ENCODE measurements at regions not wholly inside any gene's neighbourhood (a gene's known extent, or its start where the extent isn't known, plus 50 kb on each side); places are given as distances from the start of the nearest gene placed in this dataset.
A peak's percentile ranks its signal among the peaks of the same experiment; 100 is the strongest.

DNA sequence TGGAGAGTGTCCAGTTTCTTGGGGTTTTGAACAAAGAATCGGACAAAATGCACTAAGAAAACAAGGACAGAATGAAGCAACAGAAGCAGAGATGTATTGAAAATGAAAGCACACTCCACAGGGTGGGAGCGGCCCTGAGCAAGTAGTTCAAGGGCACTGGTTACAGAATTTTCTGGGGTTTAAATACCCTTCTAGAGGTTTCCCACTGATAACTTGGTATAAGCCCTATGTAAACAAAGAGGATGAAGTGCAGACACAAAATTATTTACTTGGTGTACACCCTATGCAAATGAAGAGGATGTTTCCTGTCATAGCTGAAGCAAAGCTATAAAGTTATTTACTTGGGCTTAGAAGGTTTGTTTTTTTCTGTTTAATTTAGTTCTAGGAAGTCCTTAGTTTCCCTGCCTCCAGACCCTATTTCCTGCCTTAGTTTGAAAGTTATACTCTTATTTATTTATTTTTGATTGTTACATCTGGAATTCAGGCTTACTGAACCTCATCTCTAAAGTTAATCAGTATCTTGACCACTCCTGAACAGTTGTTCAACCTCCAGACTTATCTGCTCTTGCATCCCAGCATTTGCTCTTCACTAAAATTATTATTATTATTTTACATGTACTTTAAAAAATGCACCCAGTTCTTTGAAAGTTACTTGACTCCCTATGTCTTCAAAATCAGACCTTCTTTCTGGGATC is 193.5 kb downstream of the SPP2 start:
- no peak for DNase-seq

DNA sequence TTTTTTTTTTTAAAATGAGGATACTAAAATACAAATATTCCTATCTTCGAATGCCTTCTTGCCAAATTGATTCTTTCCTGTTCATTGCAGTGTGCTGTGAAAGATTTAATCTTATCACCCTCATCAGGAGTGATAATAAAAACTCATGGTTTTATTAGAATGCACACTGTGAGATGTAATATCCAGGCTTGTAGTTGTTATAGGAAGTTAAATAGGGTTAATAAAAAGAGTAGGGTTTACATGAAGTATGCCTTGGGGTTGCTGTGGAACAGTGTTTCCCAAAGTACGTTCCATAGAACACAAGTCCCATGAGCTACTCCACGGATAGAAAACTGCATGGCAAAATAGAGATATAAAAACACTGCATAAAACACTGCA is 191.9 kb downstream of the SPP2 start:
- no peak for DNase-seq

DNA sequence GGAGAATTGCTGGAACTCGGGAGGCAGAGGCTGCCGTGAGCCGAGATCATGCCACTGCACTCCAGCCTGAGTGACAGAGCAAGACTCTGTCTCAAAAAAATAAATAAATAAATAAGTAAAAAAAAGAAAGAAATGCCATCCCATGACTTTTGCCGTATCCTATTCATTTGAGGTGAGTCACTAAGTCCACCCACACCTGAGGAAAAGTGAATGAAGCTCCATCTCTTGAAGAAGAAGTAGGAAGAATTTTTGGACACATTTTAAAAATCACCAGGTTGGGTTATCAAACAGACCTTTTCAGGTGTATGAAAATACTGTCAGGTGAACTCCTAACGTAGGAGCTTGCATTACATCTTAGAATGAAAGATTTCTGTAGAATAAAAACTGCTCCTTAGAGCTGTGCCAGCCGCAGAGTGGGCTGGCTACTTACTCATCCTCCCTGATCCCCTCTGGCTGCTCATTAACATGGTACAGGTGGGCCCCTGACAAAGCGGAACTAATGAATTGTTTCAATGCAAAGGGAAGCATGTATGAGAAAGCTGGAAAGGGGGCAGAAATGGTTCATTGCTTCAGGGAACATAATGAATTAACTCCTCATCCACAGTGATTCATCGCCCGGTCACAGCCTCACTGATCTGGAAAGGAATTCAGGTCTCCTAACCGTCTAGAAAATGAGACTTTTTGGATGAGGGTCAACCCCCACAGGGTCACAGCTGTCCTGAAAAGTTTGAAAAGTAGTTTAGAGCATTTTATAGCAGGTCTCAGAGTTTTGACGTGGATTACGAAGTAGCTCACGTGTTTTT is 191.4 kb downstream of the SPP2 start:
- DNase-seq, result no peak

DNA sequence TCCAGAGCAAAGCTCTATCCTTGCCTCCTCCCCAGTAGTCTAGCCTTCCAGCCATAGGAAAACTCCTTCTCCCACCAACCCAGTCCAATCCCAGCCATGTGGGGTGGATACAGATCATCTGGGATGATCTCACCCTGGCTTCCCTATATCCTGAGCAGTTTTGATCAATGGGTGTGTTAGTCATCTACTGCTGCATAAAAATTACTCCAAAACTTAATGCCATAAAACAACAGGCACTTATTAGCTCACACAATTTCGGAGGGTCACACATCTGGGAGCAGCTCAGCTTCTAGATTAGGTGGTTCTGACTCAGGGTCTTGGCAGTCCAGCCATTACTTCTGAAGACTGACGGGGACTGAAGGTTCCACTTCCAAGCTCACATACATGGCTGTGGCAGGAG is 190.4 kb downstream of the SPP2 start:
- no peak for DNase-seq

DNA sequence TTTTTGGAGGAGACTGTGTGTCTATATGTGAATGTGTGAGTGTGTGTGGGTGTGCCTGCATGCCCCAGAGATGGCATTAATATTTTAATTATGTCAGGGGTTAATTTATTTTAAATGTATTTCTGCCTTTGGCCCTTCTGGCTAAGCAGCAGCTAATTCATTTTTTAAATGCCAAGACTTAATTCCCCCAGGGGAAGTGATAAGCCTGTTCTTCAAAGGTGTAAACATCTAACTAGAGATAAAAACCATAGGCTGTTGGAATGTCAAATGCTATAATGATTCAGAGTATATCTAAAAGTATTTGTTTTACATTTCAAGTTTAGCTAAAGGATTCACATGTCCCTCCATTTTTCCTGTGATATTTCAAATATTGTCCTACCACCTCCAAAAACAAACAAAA is 184.7 kb downstream of the SPP2 start:
- DNase-seq, result no peak

DNA sequence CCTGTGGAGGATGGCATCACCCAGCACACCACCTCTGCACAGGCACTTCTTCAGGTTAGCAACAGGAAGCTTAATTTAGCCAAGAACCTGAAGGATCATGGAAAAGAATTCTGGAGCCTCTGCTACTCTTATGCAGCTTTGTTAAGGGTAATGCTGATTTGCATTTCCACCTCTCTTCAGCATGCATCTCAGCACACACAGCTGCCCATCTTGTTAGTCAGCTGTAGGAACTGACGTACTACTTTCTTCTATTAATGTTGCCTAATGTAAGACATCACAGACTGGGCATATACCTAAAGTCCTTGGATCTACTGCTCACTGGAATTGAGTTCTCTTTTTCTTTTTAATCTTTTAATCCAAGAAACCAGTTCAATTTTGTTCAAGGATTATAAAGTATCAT is 181.0 kb downstream of the SPP2 start:
- DNase-seq, result no peak

DNA sequence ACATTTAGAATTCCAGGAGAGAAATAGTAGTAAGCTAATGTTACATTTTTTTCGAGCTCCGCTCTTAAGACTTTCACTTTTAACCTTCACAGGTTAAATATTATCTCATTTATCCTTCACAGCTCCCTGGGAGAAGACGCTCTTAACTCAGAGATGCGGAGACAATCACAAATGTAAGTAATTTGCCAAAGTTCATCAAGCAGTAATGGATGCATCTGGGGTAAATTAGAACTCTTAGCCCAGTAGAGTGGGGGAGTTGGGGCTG is 168.5 kb downstream of the SPP2 start:
- DNase-seq, result no peak

DNA sequence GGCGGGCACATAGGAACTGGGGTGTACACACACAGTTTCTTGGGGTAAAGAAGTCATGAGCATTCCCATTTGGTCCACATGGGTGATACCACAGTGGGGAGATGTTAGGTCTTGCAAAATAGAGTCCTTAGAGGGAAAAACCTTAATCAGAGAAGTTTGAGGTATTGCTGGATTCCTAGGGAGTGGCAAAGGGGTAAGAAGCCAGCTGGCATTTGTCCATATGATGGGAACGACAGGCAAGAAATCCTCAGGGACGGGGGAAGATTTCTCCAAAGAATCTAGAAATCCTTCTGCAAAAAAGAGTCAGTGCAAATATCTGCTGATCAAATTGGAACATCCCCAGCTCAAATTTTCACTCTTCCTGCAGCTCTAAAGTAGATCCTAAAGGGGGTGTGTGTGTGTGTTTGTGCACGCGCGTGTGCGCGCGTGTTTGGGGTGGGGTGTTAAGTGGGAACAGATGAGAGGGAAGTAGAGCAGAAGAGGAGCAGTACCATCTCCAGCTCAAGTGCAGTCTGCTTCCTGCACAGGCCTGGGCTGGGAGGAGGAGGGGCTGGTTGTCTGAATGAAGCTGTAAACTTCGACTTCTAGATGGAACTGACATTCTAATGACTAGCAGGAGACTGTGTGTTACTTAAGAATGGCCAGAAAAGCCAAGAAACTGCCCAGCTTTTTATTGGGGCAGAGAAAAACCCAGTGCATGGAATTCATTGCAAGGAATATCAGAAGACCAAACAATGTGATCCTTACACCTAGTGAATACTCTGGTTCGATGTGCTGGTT is 168.0 kb downstream of the SPP2 start:
- DNase-seq, result no peak

DNA sequence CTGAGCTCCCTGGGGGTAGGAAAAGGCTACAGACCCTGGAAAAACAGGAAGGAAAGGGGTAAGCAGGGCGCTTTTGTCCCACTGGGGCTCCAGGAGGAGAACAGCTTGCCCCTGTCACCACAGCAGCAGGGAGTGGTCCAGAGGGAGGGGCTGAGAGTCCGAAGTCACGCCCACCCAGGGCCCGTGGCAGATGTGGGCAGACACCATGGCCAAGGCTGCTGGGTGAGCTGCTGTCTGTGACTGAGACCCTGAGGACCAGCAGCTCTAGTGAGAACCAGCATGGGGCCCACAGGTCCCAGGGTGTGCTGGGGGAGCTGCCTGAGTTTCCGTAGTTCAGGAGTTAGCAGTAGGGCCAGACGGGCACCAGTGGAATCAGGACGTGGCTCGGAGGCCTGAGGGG is 162.0 kb downstream of the SPP2 start:
- no peak for DNase-seq

DNA sequence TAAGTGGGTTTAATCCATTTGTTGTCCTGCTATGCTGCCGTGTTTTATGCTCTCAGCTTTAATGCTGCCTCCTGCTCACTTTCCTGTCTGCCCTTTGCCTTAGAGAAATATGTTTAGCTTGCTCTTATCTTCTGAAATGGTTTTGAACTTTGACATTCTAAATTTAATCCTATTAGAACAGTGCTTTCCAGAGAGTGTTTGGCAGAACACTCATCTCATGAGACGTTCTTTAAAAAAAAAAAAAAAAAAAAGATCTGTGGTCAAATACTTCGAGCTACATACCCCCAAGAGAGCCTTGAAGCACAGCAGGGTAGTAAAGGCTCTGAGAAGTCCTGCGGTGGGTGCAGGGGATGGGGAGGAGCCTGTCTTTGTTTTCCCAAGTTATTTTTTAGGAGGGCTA is 161.3 kb downstream of the SPP2 start:
- DNase-seq, result no peak

DNA sequence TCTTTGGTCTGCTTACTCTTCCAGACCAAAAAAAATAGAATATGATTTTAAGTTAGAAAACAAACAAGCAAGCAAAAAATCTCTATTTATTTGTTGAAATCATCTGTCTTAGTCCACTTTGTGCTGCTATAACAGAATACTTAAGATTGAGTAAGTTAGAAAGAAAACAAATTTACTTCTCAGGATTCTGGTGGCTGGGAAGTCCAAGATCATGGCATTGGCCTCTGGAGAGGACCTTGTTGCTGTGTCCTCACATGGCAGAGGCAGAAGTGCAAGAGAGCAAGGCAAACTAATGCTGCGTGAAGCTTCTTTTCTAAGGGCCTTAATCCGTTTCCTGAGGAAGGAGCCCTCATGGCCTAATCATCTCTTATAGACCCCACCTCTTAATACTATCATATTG is 156.2 kb downstream of the SPP2 start:
- no peak for DNase-seq

DNA sequence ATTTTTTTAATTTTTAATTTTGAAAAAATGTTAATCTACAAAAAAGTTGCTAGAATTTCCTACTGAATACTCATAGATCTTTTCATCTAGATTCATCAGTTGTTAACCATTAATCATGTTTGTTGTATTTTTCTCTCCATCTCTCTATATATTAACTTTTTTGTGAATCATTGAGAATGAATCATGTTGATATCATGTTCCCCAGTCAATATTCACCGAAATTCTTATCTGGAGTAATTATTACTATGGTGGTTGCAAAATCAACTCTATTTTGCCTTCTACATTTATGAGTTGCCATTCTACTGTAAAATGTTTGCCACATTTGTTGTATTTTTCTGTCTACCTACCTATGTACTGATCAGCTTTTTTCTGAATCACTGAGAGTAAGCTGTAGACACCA is 154.0 kb downstream of the SPP2 start:
- DNase-seq, result no peak

DNA sequence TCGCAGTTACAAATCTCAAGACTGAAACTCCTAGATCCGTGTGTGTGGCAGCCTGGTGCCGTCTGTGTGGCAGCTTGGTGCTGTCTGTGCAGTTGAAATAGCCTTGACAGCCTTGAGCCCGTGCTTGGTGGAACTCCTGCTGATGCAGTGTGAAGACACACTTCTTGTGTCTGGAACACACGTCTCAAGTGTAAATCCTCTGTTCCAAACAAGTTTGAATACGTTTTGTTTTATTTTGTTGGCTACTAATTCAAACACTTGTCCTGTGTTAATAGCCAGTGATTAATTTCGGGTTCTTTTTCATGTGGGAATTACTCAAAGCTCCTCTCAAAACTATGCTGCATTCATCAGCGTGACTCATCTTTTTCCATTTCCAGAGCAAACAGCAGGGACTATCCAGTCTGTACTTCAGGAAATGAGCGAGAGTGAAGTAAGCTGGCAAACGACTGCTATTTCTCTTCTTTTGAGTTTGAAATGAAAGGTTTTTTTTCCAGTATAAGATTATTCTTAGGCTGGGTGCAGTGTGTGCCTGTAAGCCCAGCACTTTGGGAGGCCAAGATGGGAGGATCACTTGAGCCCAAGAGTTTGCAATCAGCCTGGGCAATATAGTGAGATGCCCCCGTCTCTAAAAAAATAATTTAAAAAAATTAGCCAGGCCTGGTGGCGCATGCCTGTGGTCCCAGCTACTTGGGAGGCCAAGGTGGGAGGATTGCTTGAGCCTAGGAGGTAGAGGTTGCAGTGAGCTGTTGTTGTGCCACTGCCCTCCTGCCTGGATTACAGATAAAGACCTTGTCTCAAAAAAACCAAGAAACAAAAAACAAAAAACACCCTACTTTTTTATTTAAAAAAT is 152.9 kb downstream of the SPP2 start:
- peak; percentile 37 for DNase-seq

DNA sequence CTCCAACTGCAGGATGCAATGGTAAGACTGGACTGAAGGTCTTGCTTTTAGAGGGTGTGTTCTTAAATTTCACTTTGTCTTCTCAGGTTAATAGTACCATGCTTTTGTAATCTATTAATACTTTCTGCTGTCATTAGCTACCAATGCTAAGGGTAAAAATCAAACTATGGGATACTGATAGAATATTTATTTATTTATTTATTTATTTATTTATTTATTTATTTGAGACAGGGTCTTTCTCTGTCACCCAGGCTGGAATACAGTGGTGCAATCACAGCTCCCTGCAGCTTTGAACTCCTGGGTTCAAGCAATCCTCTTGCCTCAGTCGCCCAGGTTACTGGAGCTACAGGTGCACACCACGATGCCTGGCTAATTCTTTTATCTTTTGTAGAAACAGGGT is 152.1 kb downstream of the SPP2 start:
- DNase-seq, result no peak

DNA sequence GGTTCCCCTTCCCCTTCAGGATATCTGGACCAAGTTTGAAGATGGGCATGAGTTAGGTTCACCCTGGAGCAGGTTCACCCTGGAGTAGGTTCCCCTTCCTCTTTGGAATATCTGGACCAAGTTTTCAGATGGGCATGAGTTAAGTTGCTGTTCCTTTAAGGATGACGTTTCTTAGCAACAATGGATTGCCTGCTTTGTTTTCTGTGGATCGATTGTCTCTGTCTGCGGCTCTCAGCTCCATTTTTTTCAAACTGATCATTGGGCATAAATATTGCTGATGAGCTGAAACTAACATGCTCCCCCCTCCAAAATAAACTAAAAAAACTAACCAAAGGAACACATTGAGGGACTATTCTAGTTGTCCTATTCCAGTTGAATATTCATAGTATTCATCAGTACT is 149.5 kb downstream of the SPP2 start:
- DNase-seq, result no peak

DNA sequence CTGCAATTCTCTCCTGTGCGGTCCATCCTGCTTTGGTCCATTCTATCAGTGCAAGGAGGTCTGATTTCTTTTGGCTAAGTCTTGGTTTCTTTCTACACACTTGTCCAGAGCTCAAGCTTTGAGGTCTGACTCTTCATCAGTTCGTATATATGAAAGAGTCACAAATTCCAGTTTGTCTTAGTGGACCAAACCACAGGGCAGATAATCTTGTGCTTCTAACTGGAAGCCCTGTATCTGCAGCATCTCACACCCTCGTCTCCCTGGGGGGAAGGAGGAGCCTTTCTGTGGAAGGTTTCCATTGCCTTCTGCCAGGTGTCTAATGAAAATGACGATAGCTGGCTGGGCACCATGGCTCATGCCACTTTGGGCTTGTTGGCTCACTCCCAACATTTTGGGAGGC is 148.5 kb downstream of the SPP2 start:
- DNase-seq, result no peak

DNA sequence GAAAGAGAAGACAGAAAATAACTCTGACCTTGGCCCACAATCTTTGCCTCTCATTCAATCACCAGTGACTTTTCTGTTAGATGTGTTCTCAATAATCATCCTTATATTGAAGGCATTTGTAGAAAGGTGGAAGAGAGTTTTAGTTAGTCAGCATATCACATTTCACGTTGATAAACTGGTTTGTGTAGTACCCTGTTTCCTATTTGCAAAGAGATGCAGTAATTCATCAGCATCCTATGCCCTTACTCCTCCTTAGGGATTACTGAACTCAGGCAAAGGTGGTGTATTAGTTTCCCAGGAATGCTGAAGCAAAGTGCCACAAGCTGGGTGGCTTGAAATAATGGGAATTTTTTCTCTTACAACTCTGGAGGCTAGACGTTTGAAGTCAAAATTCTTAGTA is 145.0 kb downstream of the SPP2 start:
- no peak for DNase-seq

DNA sequence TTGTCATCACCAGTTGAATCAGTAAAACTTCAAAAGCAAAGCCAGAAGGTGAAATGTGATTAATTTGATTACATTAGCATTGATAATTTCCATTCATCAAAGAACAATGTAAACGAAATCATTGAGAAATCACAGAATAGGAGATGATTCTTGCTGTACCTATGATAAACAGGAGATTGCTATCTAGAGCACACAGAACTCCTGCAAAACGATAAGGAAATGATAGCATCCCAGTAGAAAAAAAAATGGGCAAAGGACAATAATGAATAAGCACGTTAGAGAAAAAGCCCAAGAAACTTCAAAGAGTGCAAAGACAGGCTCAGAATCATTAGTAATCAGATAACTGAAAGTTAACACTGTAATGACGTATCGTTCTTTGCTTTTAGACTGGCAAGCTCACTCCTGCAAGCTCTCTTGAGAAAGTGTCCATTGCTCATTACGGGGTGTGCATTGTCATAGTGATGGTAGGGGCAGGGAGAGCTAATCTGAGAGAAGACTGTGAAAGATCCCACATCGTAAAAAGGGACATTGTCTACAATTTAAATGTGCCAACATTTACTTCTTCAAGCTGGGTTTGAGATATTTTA is 143.6 kb downstream of the SPP2 start:
- no peak for DNase-seq

DNA sequence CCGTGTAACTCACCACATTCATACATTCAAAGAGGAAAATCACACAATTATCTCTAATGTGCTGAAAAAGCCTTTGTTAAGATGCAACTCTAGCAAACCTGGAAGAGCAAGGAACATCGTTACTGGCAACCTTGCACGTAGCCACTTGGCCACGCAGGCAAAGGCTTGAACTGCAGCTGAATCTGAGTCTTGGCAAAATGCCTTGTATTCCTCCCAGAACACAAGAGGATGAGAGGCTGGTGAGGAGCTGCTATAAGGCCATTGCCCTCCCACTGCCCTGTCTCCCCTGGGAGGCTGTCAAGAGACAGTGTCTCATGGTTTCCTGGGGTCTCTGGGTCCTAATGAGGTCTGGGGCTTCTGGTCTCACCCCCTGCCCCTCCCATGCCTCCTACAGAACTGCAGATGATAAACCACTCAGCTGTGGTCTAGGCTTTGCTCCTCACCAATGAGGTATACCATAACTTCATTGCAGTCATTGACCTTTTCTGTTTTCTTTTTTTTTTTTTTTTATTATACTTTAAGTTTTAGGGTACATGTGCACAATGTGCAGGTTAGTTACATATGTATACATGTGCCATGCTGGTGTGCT is 141.4 kb downstream of the SPP2 start:
- DNase-seq, result no peak

DNA sequence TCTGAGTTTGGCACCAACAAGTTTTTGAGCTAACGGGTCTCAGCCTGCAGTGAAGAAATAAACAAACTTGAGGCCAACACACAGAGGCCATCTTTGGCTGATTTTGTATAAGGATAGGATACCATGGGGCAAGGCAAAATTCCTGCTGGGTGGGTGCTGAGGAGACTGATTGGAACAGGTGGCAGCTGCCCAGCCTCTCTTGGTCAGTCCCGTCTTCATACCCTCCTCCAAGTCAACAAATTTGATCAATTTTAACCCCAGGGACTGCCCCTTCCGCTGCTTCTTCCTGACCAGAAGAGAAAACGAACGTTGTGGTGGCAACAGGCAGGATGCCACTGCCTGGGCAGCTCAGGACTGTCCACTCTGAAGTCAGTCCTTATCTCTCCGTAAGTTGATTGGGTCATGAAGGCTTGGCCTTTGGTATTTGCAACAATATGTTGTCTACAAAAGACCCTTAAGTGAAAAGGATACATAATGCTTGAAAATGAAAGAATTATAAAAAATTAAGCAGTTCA is 139.3 kb downstream of the SPP2 start:
- no peak for DNase-seq

DNA sequence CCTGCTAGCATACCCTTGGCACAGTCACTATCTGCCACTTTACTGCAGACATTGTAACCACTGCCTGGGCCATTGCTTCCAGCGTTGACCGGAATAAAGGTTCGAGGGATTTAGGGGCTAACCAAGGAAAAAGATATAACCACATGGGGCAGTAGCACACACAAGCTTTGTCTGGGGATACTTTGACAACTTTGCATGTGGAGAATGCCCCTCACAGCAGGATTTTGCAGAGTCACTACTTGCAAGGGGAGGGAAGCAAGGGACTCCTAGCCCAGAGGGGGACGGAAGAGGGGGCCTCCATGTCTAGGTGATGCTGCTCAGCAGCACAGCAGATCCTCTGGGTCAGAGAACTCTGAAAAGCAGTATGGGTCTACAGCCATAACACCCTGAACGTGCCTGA is 138.7 kb downstream of the SPP2 start:
- no peak for DNase-seq

DNA sequence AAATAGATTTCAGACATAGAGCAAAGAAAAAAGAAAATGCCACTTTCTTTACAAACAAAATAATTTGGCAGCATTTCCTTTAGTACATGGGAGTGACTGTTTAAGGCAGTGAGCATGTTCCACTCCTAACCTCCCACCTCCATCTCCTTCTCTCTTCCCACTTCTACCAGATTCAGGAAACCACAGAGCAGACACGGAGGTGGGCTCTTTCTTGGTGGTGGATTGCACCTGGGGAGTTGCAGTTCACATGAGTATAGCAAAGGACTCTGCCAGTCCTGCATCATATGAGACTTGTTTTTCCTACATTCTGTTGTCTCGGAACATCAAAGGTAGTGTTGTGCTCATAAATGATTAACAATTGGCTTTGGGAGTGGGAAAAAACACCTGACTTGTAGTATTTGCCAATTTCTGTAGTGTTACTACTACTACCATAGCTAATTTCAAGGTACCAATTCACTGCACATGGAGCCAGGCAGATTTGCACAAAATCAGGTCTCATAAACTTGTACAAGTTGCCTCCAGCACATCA is 137.2 kb downstream of the SPP2 start:
- no peak for DNase-seq

Data from stimulated activated CD4-positive, alpha-beta T cell treated with anti-CD3 and anti-CD28 coated beads, Interleukin-1b, Interleukin-23, amount 100 ng/mL, for 48 hours (primary cell).